ENCODE measurements at regions not wholly inside any gene's neighbourhood (a gene's known extent, or its start where the extent isn't known, plus 50 kb on each side); places are given as distances from the start of the nearest gene placed in this dataset.

DNA sequence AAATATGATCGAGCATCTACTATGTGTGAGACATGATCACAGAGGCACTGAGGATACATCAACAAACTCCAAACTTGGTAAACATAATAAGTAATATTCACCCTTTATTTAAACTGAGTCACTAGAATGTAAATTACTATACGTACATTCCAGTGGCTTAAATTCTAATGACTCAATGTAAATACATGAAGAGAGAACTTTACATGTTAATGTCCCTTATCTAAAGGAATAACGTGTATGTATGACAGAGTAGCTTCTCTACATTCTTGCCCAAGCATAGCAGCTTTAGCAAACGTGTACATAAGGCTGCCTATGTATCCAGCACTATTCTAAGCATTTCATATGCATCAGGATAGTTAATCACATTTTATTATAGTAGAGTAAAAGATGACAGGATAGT lies 111.8 kb upstream of the CYYR1 start:
- no peaks in the 10 kb centered on the region for H3F3A ChIP-seq (ENCODE audit: low read depth)
- H3K79me2 ChIP-seq (ENCODE audit: insufficient read depth, low read length), result no peaks in the 10 kb centered on the region
- no peak overlapping the region for H2AFZ ChIP-seq (ENCODE audit: low read length)
- H3K36me3 ChIP-seq (ENCODE audit: insufficient read depth, low read length), result no peaks in the 10 kb centered on the region
- H3K4me3 ChIP-seq (ENCODE audit: low read length, poor library complexity, severe bottlenecking), result no peak overlapping the region
- H3K9me3 ChIP-seq (ENCODE audit: insufficient read depth, low read depth, low read length), result peaks cover 8% of the 10 kb centered on the region; the same call in 1 of the 2 replicates
- H4K20me1 ChIP-seq (ENCODE audit: insufficient read depth, low read length, poor library complexity, severe bottlenecking), result no peaks in the 10 kb centered on the region
- no peaks in the 10 kb centered on the region for H3K27me3 ChIP-seq (ENCODE audit: insufficient read depth, low read length, poor library complexity, severe bottlenecking)
- no peak overlapping the region for H3K9ac ChIP-seq (ENCODE audit: low read depth, low read length, poor library complexity, severe bottlenecking)
- no peaks in the 10 kb centered on the region for H3K9me2 ChIP-seq (replicated peaks; ENCODE audit: low read depth, low read length)
- no peak overlapping the region for H3K4me2 ChIP-seq (ENCODE audit: low read depth, low read length, poor library complexity, severe bottlenecking)
- no peaks in the 10 kb centered on the region for H3K4me1 ChIP-seq (ENCODE audit: insufficient read depth, low read length, poor library complexity, severe bottlenecking)
- no peak for TF ChIP-seq EZH2phosphoT487 (IDR thresholded peaks at IDR 0.05; ENCODE audit: borderline replicate concordance)
- TF ChIP-seq, protein P1, sequence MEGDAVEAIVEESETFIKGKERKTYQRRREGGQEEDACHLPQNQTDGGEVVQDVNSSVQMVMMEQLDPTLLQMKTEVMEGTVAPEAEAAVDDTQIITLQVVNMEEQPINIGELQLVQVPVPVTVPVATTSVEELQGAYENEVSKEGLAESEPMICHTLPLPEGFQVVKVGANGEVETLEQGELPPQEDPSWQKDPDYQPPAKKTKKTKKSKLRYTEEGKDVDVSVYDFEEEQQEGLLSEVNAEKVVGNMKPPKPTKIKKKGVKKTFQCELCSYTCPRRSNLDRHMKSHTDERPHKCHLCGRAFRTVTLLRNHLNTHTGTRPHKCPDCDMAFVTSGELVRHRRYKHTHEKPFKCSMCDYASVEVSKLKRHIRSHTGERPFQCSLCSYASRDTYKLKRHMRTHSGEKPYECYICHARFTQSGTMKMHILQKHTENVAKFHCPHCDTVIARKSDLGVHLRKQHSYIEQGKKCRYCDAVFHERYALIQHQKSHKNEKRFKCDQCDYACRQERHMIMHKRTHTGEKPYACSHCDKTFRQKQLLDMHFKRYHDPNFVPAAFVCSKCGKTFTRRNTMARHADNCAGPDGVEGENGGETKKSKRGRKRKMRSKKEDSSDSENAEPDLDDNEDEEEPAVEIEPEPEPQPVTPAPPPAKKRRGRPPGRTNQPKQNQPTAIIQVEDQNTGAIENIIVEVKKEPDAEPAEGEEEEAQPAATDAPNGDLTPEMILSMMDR (conservative IDR thresholded peaks at IDR 0.05; ENCODE audit: low read length), result no peak

DNA sequence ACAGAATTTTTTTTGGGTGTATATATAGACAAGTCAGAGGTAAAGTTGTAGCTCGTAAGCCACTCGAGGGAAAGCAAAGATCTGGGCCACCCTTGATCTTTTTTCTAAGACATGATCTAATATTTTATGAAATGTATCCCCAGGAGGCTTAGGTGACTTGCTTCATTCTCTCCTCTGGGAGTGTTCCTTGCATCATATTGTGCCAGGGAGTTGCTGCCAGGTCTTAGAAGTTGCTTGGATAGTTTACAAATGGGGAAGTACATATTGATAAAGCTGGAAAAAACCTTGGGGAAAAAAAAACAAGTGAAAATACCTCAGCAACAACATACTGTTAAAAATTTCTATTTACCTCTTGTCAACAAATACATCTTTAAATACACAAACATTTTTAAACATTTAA lies 110.9 kb upstream of the CYYR1 start:
- Histone ChIP-seq H3K4me3 (ENCODE audit: low read length, poor library complexity, severe bottlenecking) (no peak overlapping the region), H4K20me1 (ENCODE audit: insufficient read depth, low read length, poor library complexity, severe bottlenecking) (no peaks in the 10 kb centered on the region), H3K9ac (ENCODE audit: low read depth, low read length, poor library complexity, severe bottlenecking) (no peak overlapping the region), H3K36me3 (ENCODE audit: insufficient read depth, low read length) (no peaks in the 10 kb centered on the region), H3K79me2 (ENCODE audit: insufficient read depth, low read length) (no peaks in the 10 kb centered on the region), H3K4me1 (ENCODE audit: insufficient read depth, low read length, poor library complexity, severe bottlenecking) (no peaks in the 10 kb centered on the region), H3F3A (ENCODE audit: low read depth) (no peaks in the 10 kb centered on the region), H3K4me2 (ENCODE audit: low read depth, low read length, poor library complexity, severe bottlenecking) (no peak overlapping the region), H2AFZ (ENCODE audit: low read length) (no peak overlapping the region), H3K27me3 (ENCODE audit: insufficient read depth, low read length, poor library complexity, severe bottlenecking) (no peaks in the 10 kb centered on the region), H3K9me3 (ENCODE audit: insufficient read depth, low read depth, low read length) (no peaks in the 10 kb centered on the region), H3K9me2 (replicated peaks; ENCODE audit: low read depth, low read length) (no peaks in the 10 kb centered on the region)
- no peak for TF ChIP-seq EZH2phosphoT487 (IDR thresholded peaks at IDR 0.05; ENCODE audit: borderline replicate concordance)
- TF ChIP-seq, protein P1 (conservative IDR thresholded peaks at IDR 0.05; ENCODE audit: low read length), result no peak

DNA sequence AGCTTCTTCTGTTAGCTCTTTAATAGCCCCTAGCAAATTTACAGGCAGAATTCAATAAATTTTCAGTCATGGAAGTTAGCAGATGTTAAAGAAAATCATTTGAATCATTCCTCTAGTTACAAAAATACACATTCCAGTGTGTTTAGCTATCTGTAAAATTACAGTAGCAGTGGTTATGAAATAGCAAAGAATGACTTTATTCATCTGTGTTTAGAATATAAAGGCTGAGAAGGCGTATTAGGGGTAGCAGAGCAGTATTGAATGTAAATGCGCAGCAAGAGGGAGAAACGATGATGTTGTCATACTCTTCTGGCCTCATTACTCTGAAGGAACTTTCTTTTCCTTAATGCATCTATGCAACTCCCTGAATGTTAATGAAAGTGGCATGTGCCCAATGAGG lies 106.2 kb upstream of the CYYR1 start:
- Histone ChIP-seq H3K4me3 (ENCODE audit: low read length, poor library complexity, severe bottlenecking) (no peak overlapping the region), H3K9me3 (ENCODE audit: insufficient read depth, low read depth, low read length) (no peaks in the 10 kb centered on the region; the same call in 1 of the 2 replicates), H3K27me3 (ENCODE audit: insufficient read depth, low read length, poor library complexity, severe bottlenecking) (no peaks in the 10 kb centered on the region), H3K9me2 (replicated peaks; ENCODE audit: low read depth, low read length) (no peaks in the 10 kb centered on the region), H3K9ac (ENCODE audit: low read depth, low read length, poor library complexity, severe bottlenecking) (no peak overlapping the region), H4K20me1 (ENCODE audit: insufficient read depth, low read length, poor library complexity, severe bottlenecking) (no peaks in the 10 kb centered on the region), H3K4me2 (ENCODE audit: low read depth, low read length, poor library complexity, severe bottlenecking) (no peak overlapping the region), H3K79me2 (ENCODE audit: insufficient read depth, low read length) (no peaks in the 10 kb centered on the region), H3K36me3 (ENCODE audit: insufficient read depth, low read length) (no peaks in the 10 kb centered on the region), H3K4me1 (ENCODE audit: insufficient read depth, low read length, poor library complexity, severe bottlenecking) (no peaks in the 10 kb centered on the region), H2AFZ (ENCODE audit: low read length) (no peak overlapping the region), H3F3A (ENCODE audit: low read depth) (no peaks in the 10 kb centered on the region)
- TF ChIP-seq, protein P1 (conservative IDR thresholded peaks at IDR 0.05; ENCODE audit: low read length), result no peak
- no peak for TF ChIP-seq EZH2phosphoT487 (IDR thresholded peaks at IDR 0.05; ENCODE audit: borderline replicate concordance)

All from Loucy (cell line).